22Rv1 (cell line): ENCODE measurements at regions not wholly inside any gene's neighbourhood (a gene's known extent, or its start where the extent isn't known, plus 50 kb on each side); places are given as distances from the start of the nearest gene placed in this dataset.

ENCODE experiments used
- CTCF ChIP-seq: fragments of 450-650 bp; IDR thresholded peaks from 2 replicates; pipeline ENCODE4 v1.5.1; 2017; ENCODE audit warnings: mild to moderate bottlenecking
- ZFX ChIP-seq: fragments of 450-650 bp; IDR thresholded peaks from 2 replicates; pipeline ENCODE4 v1.6.1; 2017; ENCODE audit warnings: antibody characterized with exemption, borderline replicate concordance

- TF ChIP-seq CTCF: no peak
- no peak for TF ChIP-seq ZFX
Measured at GRCh38 chr17:21542070-21542469, 150.3 kb upstream of the KCNJ18 start.
